SK-N-SH (cell line): ENCODE measurements at regions not wholly inside any gene's neighbourhood (a gene's known extent, or its start where the extent isn't known, plus 50 kb on each side); places are given as distances from the start of the nearest gene placed in this dataset.

Experiments
- CTCF ChIA-PET: fragments of 300-600, 350-600 bp; formaldehyde crosslinking; extraction: SDS; loops from one replicate; lab custom pipeline; 2021; lab: Yijun Ruan, JAX
- POLR2A ChIA-PET: fragments of 350-600 bp; sonication (Branson Sonifier 250); formaldehyde crosslinking; extraction: SDS; loops from one replicate; lab custom pipeline; 2020; ENCODE audit warnings: antibody characterized with exemption, inconsistent platforms; lab: Yijun Ruan, JAX
- DNase-seq: peaks from one replicate; pipeline ENCODE4 v3.0.0; 2012
- H2AFZ ChIP-seq: fragments of 200-600 bp; sonication (generic); 2 replicates; pipeline ENCODE4 v1.8.1; 2016; ENCODE audit warnings: antibody characterized with exemption, mild to moderate bottlenecking, low read depth
- H3F3A ChIP-seq: fragments of 200-600 bp; sonication (generic); replicated peaks from 2 replicates; pipeline ENCODE3; 2016; ENCODE audit warnings: antibody characterized with exemption, mild to moderate bottlenecking; ENCODE audit not compliant: insufficient read depth
- H3K27ac ChIP-seq, 2 experiments: fragments of 200-500 bp in 1 of 2; fragments of 200-600 bp in 1 of 2; sonication (Bioruptor generic) in 1 of 2; sonication (generic), shearing (Covaris generic) in 1 of 2; 2 replicates each; pipeline versions ENCODE4 v1.5.1 to v1.6.1; 2014 to 2016; ENCODE audit warnings: low read depth in 2 of 2, inconsistent platforms in 1 of 2, low read length in 1 of 2, mild to moderate bottlenecking in 1 of 2, mixed read lengths in 1 of 2
- H3K27me3 ChIP-seq: fragments of 200-600 bp; sonication (generic), shearing (Covaris generic); 2 replicates; pipeline ENCODE4 v1.6.1; 2016; ENCODE audit warnings: mixed run types; ENCODE audit not compliant: insufficient read depth
- H3K36me3 ChIP-seq, 2 experiments: fragments of 200-500 bp in 1 of 2; fragments of 200-600 bp in 1 of 2; sonication (Bioruptor generic) in 1 of 2; sonication (generic) in 1 of 2; replicated peaks in 1 of 2; 2 replicates each; pipeline versions ENCODE3 to v1.5.1; 2014 to 2016; ENCODE audit warnings: low read length in 1 of 2, mild to moderate bottlenecking in 1 of 2; ENCODE audit not compliant: insufficient read depth in 2 of 2, control insufficient read depth in 1 of 2
- H3K4me1 ChIP-seq, 2 experiments: fragments of 200-500 bp in 1 of 2; fragments of 200-600 bp in 1 of 2; sonication (Bioruptor generic) in 1 of 2; sonication (generic), shearing (Covaris generic) in 1 of 2; 2 replicates each; pipeline versions ENCODE4 v1.5.1 to v1.6.1; 2014 to 2016; ENCODE audit warnings: low read depth in 1 of 2, low read length in 1 of 2, mixed run types in 1 of 2; ENCODE audit not compliant: insufficient read depth in 2 of 2, control insufficient read depth in 1 of 2
- H3K4me2 ChIP-seq: fragments of 200-600 bp; sonication (generic), shearing (Covaris generic); 2 replicates; pipeline ENCODE4 v1.6.1; 2017; ENCODE audit warnings: mixed run types
- H3K4me3 ChIP-seq, 2 experiments: fragments of 200-500 bp in 1 of 2; fragments of 200-600 bp in 1 of 2; sonication (Bioruptor generic) in 1 of 2; sonication (generic), shearing (Covaris generic) in 1 of 2; 2 replicates each; pipeline versions ENCODE4 v1.5.1 to v1.8.1; 2014 to 2016; ENCODE audit warnings: low read depth in 2 of 2, inconsistent platforms in 1 of 2, low read length in 1 of 2, mild to moderate bottlenecking in 1 of 2, mixed read lengths in 1 of 2, moderate library complexity in 1 of 2
- H3K79me2 ChIP-seq: fragments of 200-600 bp; sonication (generic); 2 replicates; pipeline ENCODE4 v1.8.1; 2017; ENCODE audit warnings: mild to moderate bottlenecking; ENCODE audit not compliant: insufficient read depth
- H3K9ac ChIP-seq: fragments of 200-600 bp; sonication (generic); 2 replicates; pipeline ENCODE4 v1.6.1; 2017; ENCODE audit warnings: mixed run types
- H3K9me2 ChIP-seq: fragments of 200-600 bp; sonication (generic); 2 replicates; pipeline ENCODE4 v1.6.1; 2017; ENCODE audit warnings: mixed run types
- H3K9me3 ChIP-seq: fragments of 200-600 bp; sonication (generic); 2 replicates; pipeline ENCODE4 v1.6.1; 2017; ENCODE audit warnings: mixed run types, mild to moderate bottlenecking, moderate library complexity
- H4K20me1 ChIP-seq: fragments of 200-600 bp; sonication (generic); 2 replicates; pipeline ENCODE4 v1.6.1; 2017; ENCODE audit warnings: mild to moderate bottlenecking, mixed run types; ENCODE audit not compliant: insufficient read depth
- ELF1 ChIP-seq: IDR thresholded peaks from 2 replicates; pipeline ENCODE4 v1.4.0; 2012
- GABPA ChIP-seq: IDR thresholded peaks from 2 replicates; pipeline ENCODE4 v1.4.0; 2012; ENCODE audit warnings: low read depth, mild to moderate bottlenecking
- NRF1 ChIP-seq: IDR thresholded peaks from 2 replicates; pipeline ENCODE4 v1.6.1; 2012; ENCODE audit warnings: low read depth, mild to moderate bottlenecking, low read length
- RAD21 ChIP-seq: IDR thresholded peaks from 2 replicates; pipeline ENCODE4 v1.6.1; 2012; ENCODE audit warnings: mild to moderate bottlenecking, low read length
- RCOR1 ChIP-seq: fragments of 150-350 bp; IDR thresholded peaks from 2 replicates; pipeline ENCODE4 v1.6.1; 2017; ENCODE audit warnings: antibody characterized with exemption, low read length
- RFX5 ChIP-seq: IDR thresholded peaks from 2 replicates; pipeline ENCODE4 v1.6.1; 2012; ENCODE audit warnings: mild to moderate bottlenecking, improper control_type of control experiment, low read length
- ZBTB33 ChIP-seq: IDR thresholded peaks from 2 replicates; pipeline ENCODE4 v1.4.0; 2012; ENCODE audit warnings: low read depth, borderline replicate concordance
- WGBS: methylation state at CpG from one replicate; pipeline ENCODE4 v1.1.6; 2017; ENCODE audit warnings: low lambda C conversion rate; 5-methylcytosine and 5-hydroxymethylcytosine counted together
- TF ChIP-seq, protein P1 (sequence below): fragments of 200-600 bp; sonication (generic); IDR thresholded peaks from 2 replicates; pipeline ENCODE4 v1.6.1; 2017; ENCODE audit warnings: antibody characterized with exemption, mild to moderate bottlenecking, moderate library complexity
- TF ChIP-seq, protein P2 (sequence below): IDR thresholded peaks from 2 replicates; pipeline ENCODE4 v1.4.0; 2012; ENCODE audit warnings: low read depth, borderline replicate concordance
- TF ChIP-seq, protein P3 (sequence below): fragments of 150-350 bp; IDR thresholded peaks from 2 replicates; pipeline ENCODE4 v1.6.1; 2016; ENCODE audit warnings: mild to moderate bottlenecking, low read depth, low read length
- TF ChIP-seq, protein P4 (sequence below): IDR thresholded peaks from 2 replicates; pipeline ENCODE4 v1.6.1; 2012; ENCODE audit warnings: mild to moderate bottlenecking, low read depth, low read length, moderate library complexity
- TF ChIP-seq, protein P5 (sequence below): IDR thresholded peaks from 2 replicates; pipeline ENCODE4 v1.4.0; 2012; ENCODE audit warnings: low read depth

DNA sequence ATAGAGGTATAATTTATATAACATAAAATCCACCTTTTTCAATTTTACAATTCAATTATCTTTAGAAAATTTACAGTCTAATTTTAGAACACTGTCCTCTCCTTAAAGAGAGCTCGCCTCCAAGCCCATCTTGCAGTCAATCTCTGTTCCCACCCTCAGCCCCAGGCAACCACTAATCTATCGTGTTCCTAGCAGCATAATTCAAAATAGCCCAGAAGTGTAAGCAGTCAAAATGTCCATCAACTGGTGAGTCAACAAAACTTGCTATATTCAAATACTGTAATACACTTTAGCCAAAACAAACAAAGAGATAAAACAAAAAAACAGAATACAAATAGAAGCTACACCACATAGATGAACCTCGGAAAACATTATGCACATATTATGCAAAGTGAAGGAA lies 1006.8 kb upstream of the EEF2KMT start (continued):
- TF ChIP-seq ZBTB33: no peak

- Histone ChIP-seq H3K27me3 (no peaks in the 10 kb centered on the region), H2AFZ (no peak overlapping the region), H3K4me2 (no peak overlapping the region), H3K9me3 (0 out of 2 replicates have a peak, but pooled peaks cover 8% of the 10 kb centered on the region), H3K4me3 (no peak overlapping the region), H4K20me1 (no peaks in the 10 kb centered on the region), H3K27ac (no peak overlapping the region), H3F3A (no peaks in the 10 kb centered on the region), H3K36me3 (no peaks in the 10 kb centered on the region), H3K4me1 (no peaks in the 10 kb centered on the region), H3K79me2 (no peaks in the 10 kb centered on the region), H3K9me2 (no peaks in the 10 kb centered on the region), H3K9ac (no peak overlapping the region)
- TF ChIP-seq ZBTB33 (no peak), RAD21 (no peak), NRF1 (no peak), RCOR1 (no peak), RFX5 (no peak)
- TF ChIP-seq, protein P1, sequence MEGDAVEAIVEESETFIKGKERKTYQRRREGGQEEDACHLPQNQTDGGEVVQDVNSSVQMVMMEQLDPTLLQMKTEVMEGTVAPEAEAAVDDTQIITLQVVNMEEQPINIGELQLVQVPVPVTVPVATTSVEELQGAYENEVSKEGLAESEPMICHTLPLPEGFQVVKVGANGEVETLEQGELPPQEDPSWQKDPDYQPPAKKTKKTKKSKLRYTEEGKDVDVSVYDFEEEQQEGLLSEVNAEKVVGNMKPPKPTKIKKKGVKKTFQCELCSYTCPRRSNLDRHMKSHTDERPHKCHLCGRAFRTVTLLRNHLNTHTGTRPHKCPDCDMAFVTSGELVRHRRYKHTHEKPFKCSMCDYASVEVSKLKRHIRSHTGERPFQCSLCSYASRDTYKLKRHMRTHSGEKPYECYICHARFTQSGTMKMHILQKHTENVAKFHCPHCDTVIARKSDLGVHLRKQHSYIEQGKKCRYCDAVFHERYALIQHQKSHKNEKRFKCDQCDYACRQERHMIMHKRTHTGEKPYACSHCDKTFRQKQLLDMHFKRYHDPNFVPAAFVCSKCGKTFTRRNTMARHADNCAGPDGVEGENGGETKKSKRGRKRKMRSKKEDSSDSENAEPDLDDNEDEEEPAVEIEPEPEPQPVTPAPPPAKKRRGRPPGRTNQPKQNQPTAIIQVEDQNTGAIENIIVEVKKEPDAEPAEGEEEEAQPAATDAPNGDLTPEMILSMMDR: no peak
- TF ChIP-seq, protein P2, sequence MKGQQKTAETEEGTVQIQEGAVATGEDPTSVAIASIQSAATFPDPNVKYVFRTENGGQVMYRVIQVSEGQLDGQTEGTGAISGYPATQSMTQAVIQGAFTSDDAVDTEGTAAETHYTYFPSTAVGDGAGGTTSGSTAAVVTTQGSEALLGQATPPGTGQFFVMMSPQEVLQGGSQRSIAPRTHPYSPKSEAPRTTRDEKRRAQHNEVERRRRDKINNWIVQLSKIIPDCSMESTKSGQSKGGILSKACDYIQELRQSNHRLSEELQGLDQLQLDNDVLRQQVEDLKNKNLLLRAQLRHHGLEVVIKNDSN: no peak
- DNase-seq: no peak
- 12% methylated on average over 2 of the region's 2 CpGs for WGBS
- CTCF ChIA-PET: interaction anchor here (0.6 kb wide), 2 partner anchors 20 to 60 kb away, joined by 3 read pairs; no protein-coding TSS in a partner anchor
- POLR2A ChIA-PET: no interaction called here
Observed at GRCh38 chr16:6103561-6103960, 1006.0 kb upstream of the EEF2KMT start.

GRCh38 chr16:6099102-6099501 lies 1001.5 kb upstream of the EEF2KMT start:
- Histone ChIP-seq H3K4me1 (peaks cover 0 to 6% of the 10 kb centered on the region in 2 experiments; a peak in 1 of 4 replicates), H3K9me2 (no peaks in the 10 kb centered on the region), H3K9me3 (0 out of 2 replicates have a peak, but pooled peaks cover 8% of the 10 kb centered on the region), H3K27me3 (no peaks in the 10 kb centered on the region), H3K27ac (no peak overlapping the region), H3K4me2 (no peak overlapping the region), H3K79me2 (no peaks in the 10 kb centered on the region), H3F3A (no peaks in the 10 kb centered on the region), H3K4me3 (no peak overlapping the region), H3K36me3 (no peaks in the 10 kb centered on the region), H4K20me1 (no peaks in the 10 kb centered on the region), H3K9ac (no peak overlapping the region), H2AFZ (no peak overlapping the region)
- POLR2A ChIA-PET: no interaction called here
- no peak for DNase-seq
- CTCF ChIA-PET: no interaction called here
- WGBS: 23% methylated on average over 4 of the region's 4 CpGs
- TF ChIP-seq, protein P3, sequence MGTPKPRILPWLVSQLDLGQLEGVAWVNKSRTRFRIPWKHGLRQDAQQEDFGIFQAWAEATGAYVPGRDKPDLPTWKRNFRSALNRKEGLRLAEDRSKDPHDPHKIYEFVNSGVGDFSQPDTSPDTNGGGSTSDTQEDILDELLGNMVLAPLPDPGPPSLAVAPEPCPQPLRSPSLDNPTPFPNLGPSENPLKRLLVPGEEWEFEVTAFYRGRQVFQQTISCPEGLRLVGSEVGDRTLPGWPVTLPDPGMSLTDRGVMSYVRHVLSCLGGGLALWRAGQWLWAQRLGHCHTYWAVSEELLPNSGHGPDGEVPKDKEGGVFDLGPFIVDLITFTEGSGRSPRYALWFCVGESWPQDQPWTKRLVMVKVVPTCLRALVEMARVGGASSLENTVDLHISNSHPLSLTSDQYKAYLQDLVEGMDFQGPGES: no peak
- TF ChIP-seq, protein P2: no peak
- TF ChIP-seq GABPA (no peak), ELF1 (no peak)
- TF ChIP-seq, protein P4, sequence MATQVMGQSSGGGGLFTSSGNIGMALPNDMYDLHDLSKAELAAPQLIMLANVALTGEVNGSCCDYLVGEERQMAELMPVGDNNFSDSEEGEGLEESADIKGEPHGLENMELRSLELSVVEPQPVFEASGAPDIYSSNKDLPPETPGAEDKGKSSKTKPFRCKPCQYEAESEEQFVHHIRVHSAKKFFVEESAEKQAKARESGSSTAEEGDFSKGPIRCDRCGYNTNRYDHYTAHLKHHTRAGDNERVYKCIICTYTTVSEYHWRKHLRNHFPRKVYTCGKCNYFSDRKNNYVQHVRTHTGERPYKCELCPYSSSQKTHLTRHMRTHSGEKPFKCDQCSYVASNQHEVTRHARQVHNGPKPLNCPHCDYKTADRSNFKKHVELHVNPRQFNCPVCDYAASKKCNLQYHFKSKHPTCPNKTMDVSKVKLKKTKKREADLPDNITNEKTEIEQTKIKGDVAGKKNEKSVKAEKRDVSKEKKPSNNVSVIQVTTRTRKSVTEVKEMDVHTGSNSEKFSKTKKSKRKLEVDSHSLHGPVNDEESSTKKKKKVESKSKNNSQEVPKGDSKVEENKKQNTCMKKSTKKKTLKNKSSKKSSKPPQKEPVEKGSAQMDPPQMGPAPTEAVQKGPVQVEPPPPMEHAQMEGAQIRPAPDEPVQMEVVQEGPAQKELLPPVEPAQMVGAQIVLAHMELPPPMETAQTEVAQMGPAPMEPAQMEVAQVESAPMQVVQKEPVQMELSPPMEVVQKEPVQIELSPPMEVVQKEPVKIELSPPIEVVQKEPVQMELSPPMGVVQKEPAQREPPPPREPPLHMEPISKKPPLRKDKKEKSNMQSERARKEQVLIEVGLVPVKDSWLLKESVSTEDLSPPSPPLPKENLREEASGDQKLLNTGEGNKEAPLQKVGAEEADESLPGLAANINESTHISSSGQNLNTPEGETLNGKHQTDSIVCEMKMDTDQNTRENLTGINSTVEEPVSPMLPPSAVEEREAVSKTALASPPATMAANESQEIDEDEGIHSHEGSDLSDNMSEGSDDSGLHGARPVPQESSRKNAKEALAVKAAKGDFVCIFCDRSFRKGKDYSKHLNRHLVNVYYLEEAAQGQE: no peak
- TF ChIP-seq, protein P5, sequence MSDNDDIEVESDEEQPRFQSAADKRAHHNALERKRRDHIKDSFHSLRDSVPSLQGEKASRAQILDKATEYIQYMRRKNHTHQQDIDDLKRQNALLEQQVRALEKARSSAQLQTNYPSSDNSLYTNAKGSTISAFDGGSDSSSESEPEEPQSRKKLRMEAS: no peak
